Body of pancreas (tissue), 4 donors: ENCODE measurements at regions not wholly inside any gene's neighbourhood (a gene's known extent, or its start where the extent isn't known, plus 50 kb on each side); places are given as distances from the start of the nearest gene placed in this dataset.

Source experiments
- POLR2A ChIP-seq, 3 donors: fragments of 450-650 bp; IDR thresholded peaks; one replicate each; pipeline ENCODE4 v1.6.1; 2016; ENCODE audit warnings: antibody characterized with exemption in 3 of 3, mild to moderate bottlenecking in 2 of 3
- TF ChIP-seq, protein P1 (sequence below), 7 experiments: fragments of 450-650 bp in 4 of 7; fragments of 200-600 bp in 3 of 7; sonication (generic) in 3 of 7; IDR thresholded peaks; one replicate each; pipeline ENCODE4 v1.5.1; 2016 to 2019; ENCODE audit warnings: antibody characterized with exemption in 7 of 7

DNA sequence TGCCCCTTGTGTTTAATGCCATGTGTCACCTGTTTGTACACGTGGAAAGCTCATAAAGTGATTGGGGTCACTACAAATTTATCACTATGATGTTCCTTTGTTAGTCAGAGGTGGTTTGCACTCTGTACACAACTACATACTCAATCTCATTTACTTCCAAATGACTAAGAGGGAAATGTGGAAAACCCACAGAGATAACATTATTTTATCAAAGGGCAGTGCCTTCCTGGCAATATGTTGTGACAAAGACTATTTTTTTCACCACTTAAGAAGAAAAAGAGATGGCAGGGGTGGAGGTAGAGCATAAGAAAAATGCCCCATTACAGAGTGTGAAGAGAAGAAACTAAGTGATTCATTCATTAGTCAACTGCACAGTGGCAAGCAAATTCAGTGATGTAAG is 1064.1 kb upstream of the FLRT2 start:
- no peak for TF ChIP-seq POLR2A (IDR thresholded peaks at IDR 0.05)
- TF ChIP-seq, protein P1, sequence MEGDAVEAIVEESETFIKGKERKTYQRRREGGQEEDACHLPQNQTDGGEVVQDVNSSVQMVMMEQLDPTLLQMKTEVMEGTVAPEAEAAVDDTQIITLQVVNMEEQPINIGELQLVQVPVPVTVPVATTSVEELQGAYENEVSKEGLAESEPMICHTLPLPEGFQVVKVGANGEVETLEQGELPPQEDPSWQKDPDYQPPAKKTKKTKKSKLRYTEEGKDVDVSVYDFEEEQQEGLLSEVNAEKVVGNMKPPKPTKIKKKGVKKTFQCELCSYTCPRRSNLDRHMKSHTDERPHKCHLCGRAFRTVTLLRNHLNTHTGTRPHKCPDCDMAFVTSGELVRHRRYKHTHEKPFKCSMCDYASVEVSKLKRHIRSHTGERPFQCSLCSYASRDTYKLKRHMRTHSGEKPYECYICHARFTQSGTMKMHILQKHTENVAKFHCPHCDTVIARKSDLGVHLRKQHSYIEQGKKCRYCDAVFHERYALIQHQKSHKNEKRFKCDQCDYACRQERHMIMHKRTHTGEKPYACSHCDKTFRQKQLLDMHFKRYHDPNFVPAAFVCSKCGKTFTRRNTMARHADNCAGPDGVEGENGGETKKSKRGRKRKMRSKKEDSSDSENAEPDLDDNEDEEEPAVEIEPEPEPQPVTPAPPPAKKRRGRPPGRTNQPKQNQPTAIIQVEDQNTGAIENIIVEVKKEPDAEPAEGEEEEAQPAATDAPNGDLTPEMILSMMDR (IDR thresholded peaks at IDR 0.05), result no peak
